GM23338 (cell line): ENCODE measurements at regions not wholly inside any gene's neighbourhood (a gene's known extent, or its start where the extent isn't known, plus 50 kb on each side); places are given as distances from the start of the nearest gene placed in this dataset.

Source experiments
- ATAC-seq: fragments of 200-7000 bp; cut with Tn5 transposase; 3 replicates; pipeline ENCODE4 v1.9.1; 2020
- DNase-seq: peaks from one replicate; pipeline ENCODE4 v3.0.0-alpha.2; 2015; ENCODE audit warnings: low spot score
- H2AFZ ChIP-seq: fragments of 200-600 bp; sonication (generic); 2 replicates; pipeline ENCODE4 v1.8.0; 2016; ENCODE audit warnings: antibody characterized with exemption, mild to moderate bottlenecking, moderate library complexity
- H3F3A ChIP-seq: fragments of 200-600 bp; sonication (generic); replicated peaks from 2 replicates; pipeline ENCODE4 v1.8.0; 2017; ENCODE audit warnings: antibody characterized with exemption, mixed run types, low read depth
- H3K27ac ChIP-seq: fragments of 200-600 bp; sonication (generic); 2 replicates; pipeline ENCODE4 v1.6.1; 2016; ENCODE audit warnings: low read depth
- H3K27me3 ChIP-seq: fragments of 200-600 bp; sonication (generic); 2 replicates; pipeline ENCODE4 v1.8.0; 2016; ENCODE audit warnings: mild to moderate bottlenecking, mixed run types, moderate library complexity; ENCODE audit not compliant: insufficient read depth
- H3K36me3 ChIP-seq: fragments of 200-600 bp; sonication (generic); 2 replicates; pipeline ENCODE4 v1.8.0; 2016; ENCODE audit warnings: mild to moderate bottlenecking; ENCODE audit not compliant: insufficient read depth
- H3K4me1 ChIP-seq: fragments of 200-600 bp; sonication (generic); 2 replicates; pipeline ENCODE4 v1.8.0; 2016; ENCODE audit warnings: mild to moderate bottlenecking, moderate library complexity; ENCODE audit not compliant: insufficient read depth
- H3K4me2 ChIP-seq: fragments of 200-600 bp; sonication (generic); 2 replicates; pipeline ENCODE4 v1.7.1; 2017; ENCODE audit warnings: mixed run types
- H3K4me3 ChIP-seq: fragments of 200-600 bp; sonication (generic); 2 replicates; pipeline ENCODE4 v1.6.1; 2016; ENCODE audit warnings: mixed run types
- H3K79me2 ChIP-seq: fragments of 200-600 bp; sonication (generic); replicated peaks from 2 replicates; pipeline ENCODE4 v1.8.0; 2017; ENCODE audit warnings: mild to moderate bottlenecking; ENCODE audit not compliant: insufficient read depth
- H3K9me2 ChIP-seq: fragments of 200-600 bp; sonication (generic); 2 replicates; pipeline ENCODE4 v1.8.0; 2017; ENCODE audit not compliant: insufficient read depth
- H4K20me1 ChIP-seq: fragments of 200-600 bp; sonication (generic); replicated peaks from 2 replicates; pipeline ENCODE4 v1.8.0; 2017; ENCODE audit warnings: mild to moderate bottlenecking; ENCODE audit not compliant: insufficient read depth
- H3K27ac Mint-ChIP-seq: 2 replicates; pipeline ENCODE4 v1.8.0; 2020; ENCODE audit warnings: inconsistent platforms, mild to moderate bottlenecking, moderate library complexity, mixed read lengths
- H3K27me3 Mint-ChIP-seq: 3 replicates; pipeline ENCODE4 v1.8.0; 2022; ENCODE audit warnings: low read depth, mild to moderate bottlenecking, moderate library complexity, mixed read lengths, inconsistent platforms; ENCODE audit not compliant: insufficient read depth, poor library complexity
- H3K36me3 Mint-ChIP-seq: 3 replicates; pipeline ENCODE4 v1.8.0; 2021; ENCODE audit warnings: low read depth, mild to moderate bottlenecking, inconsistent platforms, moderate library complexity, mixed read lengths
- H3K4me1 Mint-ChIP-seq: 3 replicates; pipeline ENCODE4 v1.8.0; 2020; ENCODE audit warnings: mild to moderate bottlenecking, inconsistent platforms, mixed read lengths
- H3K4me3 Mint-ChIP-seq: 3 replicates; pipeline ENCODE4 v1.8.0; 2021; ENCODE audit warnings: moderate library complexity, mild to moderate bottlenecking, inconsistent platforms, mixed read lengths
- H3K9me3 Mint-ChIP-seq: 3 replicates; pipeline ENCODE4 v1.8.0; 2020; ENCODE audit warnings: moderate library complexity, mild to moderate bottlenecking, inconsistent platforms, mixed read lengths
- CREB1 ChIP-seq: fragments of 250-450 bp; sonication (Bioruptor Pico); IDR thresholded peaks from 2 replicates; pipeline ENCODE4 v1.5.0; 2020; ENCODE audit warnings: low read depth, mild to moderate bottlenecking, moderate library complexity
- CTCF ChIP-seq, 2 experiments: fragments of 200-600 bp in 1 of 2; sonication (generic) in 1 of 2; conservative IDR thresholded peaks; 2 replicates each; pipeline versions ENCODE4 v1.5.1 to v1.6.1; 2016 to 2017; ENCODE audit warnings: antibody characterized with exemption in 2 of 2, low read depth in 2 of 2, mild to moderate bottlenecking in 2 of 2, moderate library complexity in 1 of 2
- ETS1 ChIP-seq: IDR thresholded peaks from 2 replicates; pipeline ENCODE4 v1.6.1; 2016; ENCODE audit warnings: antibody characterized with exemption
- EZH2 ChIP-seq: fragments of 200-600 bp; sonication (generic); IDR thresholded peaks from one replicate; pipeline ENCODE4 v1.8.0; 2017; ENCODE audit warnings: antibody characterized with exemption, mild to moderate bottlenecking, low read depth; ENCODE audit not compliant: unreplicated experiment
- EZH2phosphoT487 ChIP-seq: fragments of 200-600 bp; sonication (generic); IDR thresholded peaks from one replicate; pipeline ENCODE4 v1.8.1; 2018; ENCODE audit warnings: antibody characterized with exemption; ENCODE audit not compliant: unreplicated experiment
- JUNB ChIP-seq: IDR thresholded peaks from one replicate; pipeline ENCODE4 v1.6.1; 2016; ENCODE audit warnings: antibody characterized with exemption; ENCODE audit not compliant: unreplicated experiment
- NANOG ChIP-seq: IDR thresholded peaks from 2 replicates; pipeline ENCODE4 v1.6.1; 2016; ENCODE audit warnings: antibody characterized with exemption, borderline replicate concordance
- POLR2AphosphoS5 ChIP-seq: IDR thresholded peaks from 2 replicates; pipeline ENCODE4 v1.6.1; 2016; ENCODE audit warnings: antibody characterized with exemption, low read depth
- REST ChIP-seq: IDR thresholded peaks from one replicate; pipeline ENCODE4 v1.6.1; 2018; ENCODE audit warnings: antibody characterized with exemption; ENCODE audit not compliant: unreplicated experiment
- STAT1 ChIP-seq: IDR thresholded peaks from one replicate; pipeline ENCODE4 v1.6.1; 2016; ENCODE audit warnings: antibody characterized with exemption; ENCODE audit not compliant: unreplicated experiment
- ZNF114 ChIP-seq: fragments of 250-450 bp; sonication (Bioruptor Pico); IDR thresholded peaks from 2 replicates; pipeline ENCODE4 v1.5.0; 2020; ENCODE audit warnings: mild to moderate bottlenecking, moderate library complexity
- ZNF331 ChIP-seq: fragments of 250-450 bp; sonication (Bioruptor Pico); IDR thresholded peaks from 2 replicates; pipeline ENCODE4 v1.5.0; 2020; ENCODE audit warnings: low read depth, mild to moderate bottlenecking, moderate library complexity
- ZNF462 ChIP-seq: fragments of 250-450 bp; sonication (Bioruptor Pico); IDR thresholded peaks from 2 replicates; pipeline ENCODE4 v1.5.0; 2020; ENCODE audit warnings: mild to moderate bottlenecking, moderate library complexity

- TF ChIP-seq JUNB (no peak), ZNF114 (CRISPR knock-in tag) (no peak), EZH2 (no peak), REST (no peak), NANOG (no peak), ZNF462 (CRISPR knock-in tag) (no peak), EZH2phosphoT487 (no peak), STAT1 (no peak), CTCF (conservative IDR thresholded peaks at IDR 0.05; ENCODE audit: low read depth in 2 of 2) (no peak), ZNF331 (CRISPR knock-in tag) (no peak), POLR2AphosphoS5 (no peak), CREB1 (no peak), ETS1 (no peak)
Measured at GRCh38 chrX:134738445-134738844, 58.6 kb downstream of the PABIR2 start.

More at GRCh38 chrX:134738445-134738844, 58.6 kb downstream of the PABIR2 start:
- Histone ChIP-seq H2AFZ (no peak overlapping the region), H4K20me1 (no peaks in the 10 kb centered on the region), H3K27me3 (no peaks in the 10 kb centered on the region), H3K9me2 (no peaks in the 10 kb centered on the region), H3K79me2 (no peaks in the 10 kb centered on the region), H3K4me1 (peaks cover 6% of the 10 kb centered on the region; the same call in 1 of the 2 replicates), H3K27ac (no peak overlapping the region), H3K4me3 (no peak overlapping the region), H3F3A (no peaks in the 10 kb centered on the region), H3K36me3 (no peaks in the 10 kb centered on the region), H3K4me2 (no peak overlapping the region)
- ATAC-seq (no peak), DNase-seq (no peak)
- peaks cover 43% of the 10 kb centered on the region for H3K4me1 Mint-ChIP-seq
- H3K4me3 Mint-ChIP-seq = no peak overlapping the region
- no peaks in the 10 kb centered on the region for H3K36me3 Mint-ChIP-seq
- no peaks in the 10 kb centered on the region for H3K9me3 Mint-ChIP-seq
- no peak overlapping the region for H3K27ac Mint-ChIP-seq
- H3K27me3 Mint-ChIP-seq = peaks cover 7% of the 10 kb centered on the region
